Aorta (tissue), 5 donors: ENCODE measurements at regions not wholly inside any gene's neighbourhood (a gene's known extent, or its start where the extent isn't known, plus 50 kb on each side); places are given as distances from the start of the nearest gene placed in this dataset.
A peak's percentile ranks its signal among the peaks of the same experiment; 100 is the strongest.

Experiments
- ATAC-seq: fragments of 200-7000 bp; cut with Tn5 transposase; one replicate; pipeline ENCODE4 v1.9.1; 2022; ENCODE audit warnings: moderate library complexity; ENCODE audit not compliant: low FRiP score
- DNase-seq, 2 donors: peaks; one replicate each; pipeline ENCODE4 v3.0.0-alpha.2; 2020
- H3K27ac ChIP-seq, 2 donors: one replicate each; pipeline ENCODE4 v1.5.1; 2013; ENCODE audit warnings: low read length in 2 of 2, mild to moderate bottlenecking in 2 of 2, moderate library complexity in 2 of 2, control low read depth in 1 of 2, inconsistent platforms in 1 of 2, low read depth in 1 of 2
- H3K27me3 ChIP-seq, 2 donors: one replicate each; pipeline ENCODE4 v1.6.1; 2013; ENCODE audit warnings: control low read depth in 1 of 2, low read length in 1 of 2, mild to moderate bottlenecking in 1 of 2, moderate library complexity in 1 of 2; ENCODE audit not compliant: insufficient read depth in 2 of 2, control insufficient read depth in 1 of 2
- H3K36me3 ChIP-seq, 2 donors: one replicate each; pipeline ENCODE4 v1.6.1; 2013; ENCODE audit warnings: control low read depth in 1 of 2, low read length in 1 of 2, mild to moderate bottlenecking in 1 of 2; ENCODE audit not compliant: insufficient read depth in 2 of 2, control insufficient read depth in 1 of 2
- H3K4me1 ChIP-seq, 2 donors: one replicate each; pipeline ENCODE4 v1.6.1; 2013; ENCODE audit warnings: low read length in 2 of 2, control low read depth in 1 of 2, mild to moderate bottlenecking in 1 of 2, moderate library complexity in 1 of 2; ENCODE audit not compliant: insufficient read depth in 2 of 2, control insufficient read depth in 1 of 2
- H3K4me3 ChIP-seq, 2 donors: one replicate each; pipeline ENCODE4 v1.5.1; 2013; ENCODE audit warnings: low read length in 2 of 2, control low read depth in 1 of 2, mild to moderate bottlenecking in 1 of 2
- H3K9me3 ChIP-seq: one replicate; pipeline ENCODE4 v1.6.1; 2013; ENCODE audit warnings: mild to moderate bottlenecking, low read length; ENCODE audit not compliant: control insufficient read depth
- WGBS, 2 donors: extraction: QIAGEN DNeasy Blood & Tissue Kit; methylation state at CpG; one replicate each; pipeline ENCODE4 v1.1.7; 2013; 5-methylcytosine and 5-hydroxymethylcytosine counted together
- intact Hi-C, 2 donors: fragments of 100-400 bp; cut with DNase I; formaldehyde crosslinking; loops; one replicate each; pipeline versions ENCODE4 v1.14.2 to v1.15.0; 2022
- donor health status: healthy with polysubstance abuse.
- donor health status: Bipolar disorder and iron deficiency.
- donor health status: DM: no; HTN: no; CAD: no.
- donor health status: DM: no; HTN: no; CAD: no.
- donor health status: DM: yes; HTN: yes; CAD: no.

- DNase-seq (no peak), ATAC-seq (no peak)
- no peak overlapping the region for H3K4me3 ChIP-seq
- WGBS, 2 donors: 41 to 50% methylated on average over 5 of the region's 5 CpGs
- H3K9me3 ChIP-seq: no peaks in the 10 kb centered on the region
- no peaks in the 10 kb centered on the region for H3K27me3 ChIP-seq
- intact Hi-C loops: loop anchor here in 1 of 2 donors (10.0 kb wide), 1 partner anchor 66 kb away; no protein-coding TSS in a partner anchor
- H3K27ac ChIP-seq: peak overlapping the region in 1 of 2 donors; percentile 87
- no peaks in the 10 kb centered on the region for H3K36me3 ChIP-seq
- H3K4me1 ChIP-seq: peaks cover 4 to 12% of the 10 kb centered on the region in 2 donors
Measured at GRCh38 chr10:94210440-94211168, 152.1 kb downstream of the NOC3L start.

DNA sequence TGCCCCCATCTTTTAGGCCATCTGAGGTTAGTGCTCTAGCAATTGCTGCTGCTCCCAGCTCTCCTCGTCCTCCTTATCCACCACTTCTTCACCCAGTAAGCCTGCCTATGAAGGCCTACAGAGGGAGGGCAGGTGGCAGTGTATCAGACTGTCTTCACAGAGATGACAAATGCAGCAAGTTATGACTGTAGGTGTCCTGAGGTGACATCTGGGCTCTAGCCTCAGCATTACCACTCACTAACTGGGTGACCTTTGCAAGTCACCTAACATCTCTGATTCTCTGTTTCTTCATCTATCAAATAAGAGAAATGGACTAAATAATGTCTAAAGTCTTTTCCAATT, 151.6 kb downstream of the NOC3L start:
- DNase-seq (no peak), ATAC-seq (no peak)
- H3K4me3 ChIP-seq: no peak overlapping the region
- intact Hi-C loops: loop anchor here in 1 of 2 donors (10.0 kb wide), 1 partner anchor 66 kb away; no protein-coding TSS in a partner anchor
- H3K27ac ChIP-seq: peak overlapping the region in 1 of 2 donors; percentile 87
- H3K27me3 ChIP-seq: no peaks in the 10 kb centered on the region
- no peaks in the 10 kb centered on the region for H3K36me3 ChIP-seq
- peaks cover 4 to 12% of the 10 kb centered on the region in 2 donors for H3K4me1 ChIP-seq
- no peaks in the 10 kb centered on the region for H3K9me3 ChIP-seq
- WGBS, 2 donors: 56 to 67% methylated on average over 1 of the region's 1 CpG

- WGBS, 2 donors: 91 to 93% methylated on average over 2 of the region's 2 CpGs
- Histone ChIP-seq H3K4me1 (peaks cover 4 to 15% of the 10 kb centered on the region in 2 donors), H3K27ac (peak overlapping the region in 1 of 2 donors; percentile 75), H3K9me3 (no peaks in the 10 kb centered on the region), H3K4me3 (no peak overlapping the region), H3K27me3 (no peaks in the 10 kb centered on the region), H3K36me3 (no peaks in the 10 kb centered on the region)
- intact Hi-C loops: loop anchor here in 1 of 2 donors (10.0 kb wide), 1 partner anchor 68 kb away; no protein-coding TSS in a partner anchor
- peak; percentile 72 for ATAC-seq
- DNase-seq: no peak
Measured at GRCh38 chr10:94213001-94213530, 149.7 kb downstream of the NOC3L start.

GRCh38 chr10:94213980-94214379, 148.8 kb downstream of the NOC3L start:
- Histone ChIP-seq H3K36me3 (no peaks in the 10 kb centered on the region), H3K4me1 (peaks cover 4 to 15% of the 10 kb centered on the region in 2 donors), H3K9me3 (no peaks in the 10 kb centered on the region), H3K27ac (peak overlapping the region in 1 of 2 donors; percentile 69), H3K4me3 (no peak overlapping the region), H3K27me3 (no peaks in the 10 kb centered on the region)
- WGBS, 2 donors: 16 to 23% methylated on average over 3 of the region's 3 CpGs
- ATAC-seq (no peak), DNase-seq (no peak)
- intact Hi-C loops: loop anchor here in 1 of 2 donors (10.0 kb wide), 1 partner anchor 69 kb away; no protein-coding TSS in a partner anchor

DNA sequence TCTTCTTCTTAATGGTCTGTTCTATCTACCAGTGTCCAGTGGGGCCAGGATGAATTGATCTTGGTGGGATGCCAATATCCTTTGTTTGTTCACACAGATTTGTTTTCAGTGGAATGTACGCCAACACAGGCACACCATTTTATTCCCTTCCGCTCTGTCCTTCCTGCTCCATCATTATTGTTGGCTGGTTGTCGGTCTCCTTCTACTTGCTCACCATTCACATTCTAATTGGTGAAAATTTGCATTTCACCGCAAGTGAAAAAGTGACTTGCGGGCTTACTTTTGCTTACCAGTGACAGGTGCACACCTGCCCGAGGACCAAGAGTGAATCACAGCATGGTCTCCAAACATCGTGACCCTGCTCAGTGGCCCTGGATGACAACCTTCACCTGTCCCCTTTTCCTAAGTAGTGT, 148.3 kb downstream of the NOC3L start:
- Histone ChIP-seq H3K9me3 (no peaks in the 10 kb centered on the region), H3K4me3 (no peak overlapping the region), H3K27ac (peak overlapping the region in 1 of 2 donors; percentile 83), H3K27me3 (no peaks in the 10 kb centered on the region), H3K4me1 (peaks cover 4 to 16% of the 10 kb centered on the region in 2 donors), H3K36me3 (no peaks in the 10 kb centered on the region)
- 80 to 87% methylated on average over 7 of the region's 7 CpGs for WGBS, 2 donors
- ATAC-seq (no peak), DNase-seq (no peak)
- intact Hi-C loops: loop anchor here in 1 of 2 donors (10.0 kb wide), 1 partner anchor 70 kb away; no protein-coding TSS in a partner anchor

DNA sequence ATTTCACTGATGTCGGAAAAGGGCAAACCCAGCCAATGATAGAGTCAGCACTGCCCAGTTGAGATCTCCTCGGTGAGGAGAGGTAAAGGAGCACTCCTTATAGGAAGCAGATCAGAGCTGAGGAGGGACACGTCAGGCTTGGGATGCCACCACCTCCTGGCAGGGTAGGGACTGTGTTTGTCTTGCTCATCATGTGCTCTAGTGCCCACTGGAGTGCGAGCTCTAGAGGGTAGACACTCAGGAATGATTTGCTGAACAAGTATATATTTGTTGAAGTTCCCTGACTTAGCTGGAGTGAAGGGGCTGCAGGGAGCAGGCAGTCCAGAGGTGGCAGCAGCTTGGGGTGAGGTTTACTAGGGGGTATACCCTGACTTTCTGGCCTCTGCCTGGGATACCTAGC, 146.5 kb downstream of the NOC3L start:
- Histone ChIP-seq H3K9me3 (no peaks in the 10 kb centered on the region), H3K36me3 (peaks cover 0 to 2% of the 10 kb centered on the region in 2 donors), H3K4me1 (peaks cover 4 to 10% of the 10 kb centered on the region in 2 donors), H3K27me3 (no peaks in the 10 kb centered on the region), H3K4me3 (no peak overlapping the region), H3K27ac (peak overlapping the region in 1 of 2 donors; percentile 88)
- intact Hi-C loops: loop anchor here in 1 of 2 donors (5.0 to 10.0 kb wide), 2 partner anchors 71 to 124 kb away; no protein-coding TSS in a partner anchor
- DNase-seq (no peak), ATAC-seq (no peak)
- 94 to 97% methylated on average over 4 of the region's 4 CpGs for WGBS, 2 donors

- H3K4me3 ChIP-seq: no peak overlapping the region
- intact Hi-C loops: loop anchor here in 1 of 2 donors (5.0 to 10.0 kb wide), 2 partner anchors 73 to 125 kb away; no protein-coding TSS in a partner anchor
Measured at GRCh38 chr10:94217411-94217810, 145.3 kb downstream of the NOC3L start.

DNA sequence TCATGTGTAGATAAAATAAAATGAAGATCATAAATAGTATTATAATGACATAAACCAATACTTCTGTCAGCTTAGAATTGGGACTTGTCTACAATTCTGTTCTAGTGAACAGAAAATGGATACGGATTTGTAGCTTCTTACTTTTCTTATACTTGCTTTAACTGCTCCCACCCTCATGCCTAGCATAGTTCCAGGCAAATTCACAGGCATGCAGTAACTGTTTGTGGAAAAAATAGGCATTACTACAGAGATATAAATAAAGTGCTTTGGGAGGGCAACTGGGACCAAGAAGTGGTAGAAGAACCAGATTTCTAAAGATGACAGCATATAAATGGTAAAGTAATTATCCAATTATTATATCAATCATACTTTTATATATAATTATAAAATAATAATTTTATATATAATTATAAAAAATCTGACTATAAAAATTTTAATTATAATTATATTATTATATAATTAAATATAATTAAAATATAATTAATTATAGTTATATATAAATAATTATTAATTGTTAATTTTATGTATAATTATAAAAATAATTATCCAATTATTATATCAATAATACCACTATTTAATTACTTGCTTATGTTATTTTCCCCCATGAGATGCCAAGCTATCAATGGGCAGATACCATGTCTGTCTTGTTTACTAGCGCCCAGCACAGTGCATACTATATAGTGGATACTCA, 144.1 kb downstream of the NOC3L start:
- WGBS, 2 donors: 53 to 56% methylated on average over 2 of the region's 2 CpGs
- no peaks in the 10 kb centered on the region for H3K9me3 ChIP-seq
- peaks cover 0 to 2% of the 10 kb centered on the region in 2 donors for H3K36me3 ChIP-seq
- H3K27me3 ChIP-seq: no peaks in the 10 kb centered on the region
- H3K4me1 ChIP-seq: peaks cover 0 to 10% of the 10 kb centered on the region in 2 donors
- ATAC-seq (no peak), DNase-seq (no peak)
- no peak overlapping the region for H3K4me3 ChIP-seq
- intact Hi-C loops: loop anchor here in 1 of 2 donors (5.0 to 10.0 kb wide), 2 partner anchors 74 to 126 kb away; no protein-coding TSS in a partner anchor
- no peak overlapping the region for H3K27ac ChIP-seq

More at GRCh38 chr10:94217411-94217810, 145.3 kb downstream of the NOC3L start:
- peaks cover 4 to 10% of the 10 kb centered on the region in 2 donors for H3K4me1 ChIP-seq
- no peak for DNase-seq
- no peak overlapping the region for H3K27ac ChIP-seq
- H3K27me3 ChIP-seq: no peaks in the 10 kb centered on the region
- H3K9me3 ChIP-seq: no peaks in the 10 kb centered on the region
- peaks cover 0 to 2% of the 10 kb centered on the region in 2 donors for H3K36me3 ChIP-seq
- no peak for ATAC-seq
